Upper lobe of right lung (tissue), 1 donor: ENCODE measurements at regions not wholly inside any gene's neighbourhood (a gene's known extent, or its start where the extent isn't known, plus 50 kb on each side); places are given as distances from the start of the nearest gene placed in this dataset.
"Not testable (repeated sequence)": the region's sequence is repeated elsewhere in the genome, so short reads cannot be mapped to it uniquely, and the experiment has no call there.

Experiments
- ATAC-seq: fragments of 200-7000 bp; cut with Tn5 transposase; one replicate; pipeline ENCODE4 v1.9.1; 2020; ENCODE audit warnings: mild to moderate bottlenecking, moderate library complexity
- DNase-seq: peaks from one replicate; pipeline ENCODE4 v3.0.0-alpha.2; 2020
- H3K27ac ChIP-seq: fragments of 200-600 bp; one replicate; pipeline ENCODE4 v1.8.0; 2022
- H3K27me3 ChIP-seq: fragments of 200-600 bp; one replicate; pipeline ENCODE4 v1.8.0; 2022; ENCODE audit warnings: mild to moderate bottlenecking
- H3K36me3 ChIP-seq: fragments of 200-600 bp; one replicate; pipeline ENCODE4 v1.8.0; 2022
- H3K4me1 ChIP-seq: fragments of 200-600 bp; one replicate; pipeline ENCODE4 v1.8.0; 2022
- H3K4me3 ChIP-seq: fragments of 200-600 bp; one replicate; pipeline ENCODE4 v1.8.0; 2022; ENCODE audit warnings: mild to moderate bottlenecking
- H3K9me3 ChIP-seq: fragments of 200-600 bp; one replicate; pipeline ENCODE4 v1.8.0; 2022
- intact Hi-C: fragments of 100-400 bp; cut with DNase I; formaldehyde crosslinking; loops from one replicate; pipeline ENCODE4 v1.11.0; 2022
- TF ChIP-seq, protein P1 (sequence below): fragments of 200-600 bp; IDR thresholded peaks from one replicate; pipeline ENCODE4 v1.8.0; 2022; ENCODE audit warnings: antibody characterized with exemption
- donor health status: DM: no; HTN: yes; CAD: no; lungs with severe emphysema.

DNA sequence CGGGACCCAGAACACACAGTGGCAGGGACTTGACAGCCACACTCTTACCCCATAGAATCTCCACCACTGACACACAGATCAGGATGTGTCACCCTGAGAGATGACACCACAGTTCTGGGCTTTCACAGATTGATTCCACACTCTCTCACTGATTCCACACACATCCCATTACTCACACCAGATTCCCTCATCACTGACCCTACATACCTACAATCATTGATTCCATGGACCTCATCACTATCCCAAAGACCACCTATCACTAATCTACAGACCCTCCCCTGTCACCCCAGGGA lies 57.6 kb upstream of the ZNF527 start:
- ATAC-seq: no peak
- H3K27me3 ChIP-seq: no peaks in the 10 kb centered on the region
- H3K4me1 ChIP-seq: peaks cover under 1% of the 10 kb centered on the region
- H3K27ac ChIP-seq: no peak overlapping the region
- no peak for DNase-seq
- no peaks in the 10 kb centered on the region for H3K36me3 ChIP-seq
- intact Hi-C loops: no loop called here
- H3K4me3 ChIP-seq: no peak overlapping the region
- TF ChIP-seq, protein P1, sequence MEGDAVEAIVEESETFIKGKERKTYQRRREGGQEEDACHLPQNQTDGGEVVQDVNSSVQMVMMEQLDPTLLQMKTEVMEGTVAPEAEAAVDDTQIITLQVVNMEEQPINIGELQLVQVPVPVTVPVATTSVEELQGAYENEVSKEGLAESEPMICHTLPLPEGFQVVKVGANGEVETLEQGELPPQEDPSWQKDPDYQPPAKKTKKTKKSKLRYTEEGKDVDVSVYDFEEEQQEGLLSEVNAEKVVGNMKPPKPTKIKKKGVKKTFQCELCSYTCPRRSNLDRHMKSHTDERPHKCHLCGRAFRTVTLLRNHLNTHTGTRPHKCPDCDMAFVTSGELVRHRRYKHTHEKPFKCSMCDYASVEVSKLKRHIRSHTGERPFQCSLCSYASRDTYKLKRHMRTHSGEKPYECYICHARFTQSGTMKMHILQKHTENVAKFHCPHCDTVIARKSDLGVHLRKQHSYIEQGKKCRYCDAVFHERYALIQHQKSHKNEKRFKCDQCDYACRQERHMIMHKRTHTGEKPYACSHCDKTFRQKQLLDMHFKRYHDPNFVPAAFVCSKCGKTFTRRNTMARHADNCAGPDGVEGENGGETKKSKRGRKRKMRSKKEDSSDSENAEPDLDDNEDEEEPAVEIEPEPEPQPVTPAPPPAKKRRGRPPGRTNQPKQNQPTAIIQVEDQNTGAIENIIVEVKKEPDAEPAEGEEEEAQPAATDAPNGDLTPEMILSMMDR: no peak
- no peaks in the 10 kb centered on the region for H3K9me3 ChIP-seq

DNA sequence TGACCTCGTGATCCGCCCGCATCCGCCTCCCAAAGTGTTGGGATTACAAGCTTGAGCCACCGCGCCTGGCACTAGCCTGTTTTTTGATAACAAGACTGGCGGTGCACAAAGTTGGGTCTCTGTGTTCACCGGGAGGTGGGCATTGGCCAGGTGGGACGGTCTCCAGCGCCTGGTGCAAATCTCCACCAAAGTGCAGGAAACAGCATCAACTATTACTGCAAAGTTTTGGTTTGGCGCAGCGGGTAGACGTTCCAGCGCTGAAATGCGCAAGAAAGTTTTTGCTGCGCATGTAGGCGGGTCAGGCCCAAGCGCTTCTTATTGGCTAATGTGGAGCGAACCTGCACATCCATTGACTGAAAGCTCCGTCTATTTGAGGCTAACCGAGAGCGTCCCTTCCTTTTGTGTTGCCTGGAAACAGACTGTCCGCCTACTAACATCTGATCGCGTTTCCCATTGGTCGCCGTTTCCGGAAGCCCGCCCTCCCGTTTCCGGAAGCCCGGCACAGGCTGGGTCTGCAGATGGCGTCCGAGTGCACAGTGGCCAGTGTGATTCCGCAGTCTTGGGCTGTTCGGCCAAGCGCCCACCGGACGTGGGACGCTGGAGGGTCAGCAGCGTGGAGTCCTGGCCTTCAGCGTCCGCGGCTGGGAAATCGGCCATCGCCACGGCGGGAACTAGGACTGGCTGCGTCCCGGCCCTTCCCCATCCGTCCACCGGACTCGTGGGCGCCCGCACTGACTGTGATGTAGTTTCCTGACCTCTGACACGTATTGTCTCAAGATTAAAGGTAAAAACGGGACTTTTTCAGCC lies 53.3 kb upstream of the ZNF527 start:
- H3K9me3 ChIP-seq: no peaks in the 10 kb centered on the region
- H3K4me1 ChIP-seq: peaks cover 18% of the 10 kb centered on the region
- intact Hi-C loops: no loop called here
- H3K36me3 ChIP-seq: no peaks in the 10 kb centered on the region
- peak; percentile 96 for DNase-seq
- TF ChIP-seq, protein P1: peak; percentile 36
- H3K27ac ChIP-seq: peak overlapping the region; percentile 88
- no peaks in the 10 kb centered on the region for H3K27me3 ChIP-seq
- peak; percentile 99 for ATAC-seq
- H3K4me3 ChIP-seq: peak overlapping the region; percentile 72

DNA sequence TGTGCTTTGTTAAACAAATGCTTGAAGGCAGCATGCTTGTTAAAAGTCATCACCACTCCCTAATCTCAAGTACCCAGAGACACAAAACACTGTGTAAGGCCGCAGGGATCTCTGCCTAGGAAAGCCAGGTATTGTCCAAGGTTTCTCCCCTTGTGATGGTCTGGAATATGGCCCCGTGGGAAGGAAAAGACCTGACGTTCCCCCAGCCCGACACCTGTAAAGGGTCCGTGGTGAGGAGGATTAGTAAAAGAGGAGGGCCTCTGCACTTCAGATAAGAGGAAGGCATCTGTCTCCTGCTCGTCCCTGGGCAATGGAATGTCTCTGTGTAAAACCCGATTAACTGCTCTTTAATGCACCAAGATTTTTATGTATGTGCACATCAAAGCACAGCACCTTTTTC lies 49.9 kb upstream of the ZNF527 start:
- H3K27me3 ChIP-seq, H3K4me3 ChIP-seq, DNase-seq, H3K9me3 ChIP-seq, intact Hi-C loops, H3K27ac ChIP-seq, ATAC-seq: not testable (repeated sequence)
- Histone ChIP-seq H3K4me1 (peaks cover 18% of the 10 kb centered on the region), H3K36me3 (peaks cover 25% of the 10 kb centered on the region)
